HL-60 (cell line): ENCODE measurements at regions not wholly inside any gene's neighbourhood (a gene's known extent, or its start where the extent isn't known, plus 50 kb on each side); places are given as distances from the start of the nearest gene placed in this dataset.

ENCODE experiments used
- DNase-seq, 2 experiments: peaks; one replicate each; pipeline ENCODE4 v3.0.0-alpha.2; 2010 to 2020; ENCODE audit warnings: low read depth in 1 of 2, low spot score in 1 of 2
- H3K27ac ChIP-seq: fragments of 250-450 bp; sonication (Bioruptor Pico); replicated peaks from 2 replicates; pipeline ENCODE4 v1.5.1; 2020; ENCODE audit warnings: mild to moderate bottlenecking, moderate library complexity
- H3K27me3 ChIP-seq: fragments of 250-450 bp; sonication (Bioruptor Pico); 2 replicates; pipeline ENCODE4 v1.5.1; 2021; ENCODE audit warnings: mild to moderate bottlenecking, moderate library complexity; ENCODE audit not compliant: insufficient read depth, poor library complexity, severe bottlenecking
- H3K4me3 ChIP-seq: replicated peaks from 2 replicates; pipeline ENCODE4 v1.5.1; 2011; ENCODE audit warnings: mild to moderate bottlenecking, control low read depth, low read length; ENCODE audit not compliant: insufficient read depth
- GABPA ChIP-seq: IDR thresholded peaks from 2 replicates; pipeline ENCODE4 v1.6.1; 2012; ENCODE audit warnings: low read depth
- POLR2AphosphoS5 ChIP-seq: IDR thresholded peaks from 2 replicates; pipeline ENCODE4 v1.6.1; 2012; ENCODE audit warnings: low read depth
- REST ChIP-seq: IDR thresholded peaks from 2 replicates; pipeline ENCODE4 v1.6.1; 2012; ENCODE audit warnings: low read depth; ENCODE audit not compliant: insufficient replicate concordance
- SPI1 ChIP-seq: IDR thresholded peaks from 2 replicates; pipeline ENCODE4 v1.6.1; 2012; ENCODE audit warnings: low read depth, mild to moderate bottlenecking, borderline replicate concordance
- TF ChIP-seq, protein P1 (sequence below): IDR thresholded peaks from one replicate; pipeline ENCODE4 v1.5.1; 2011; ENCODE audit warnings: low read length, control low read depth, inconsistent platforms; ENCODE audit not compliant: insufficient read depth

DNA sequence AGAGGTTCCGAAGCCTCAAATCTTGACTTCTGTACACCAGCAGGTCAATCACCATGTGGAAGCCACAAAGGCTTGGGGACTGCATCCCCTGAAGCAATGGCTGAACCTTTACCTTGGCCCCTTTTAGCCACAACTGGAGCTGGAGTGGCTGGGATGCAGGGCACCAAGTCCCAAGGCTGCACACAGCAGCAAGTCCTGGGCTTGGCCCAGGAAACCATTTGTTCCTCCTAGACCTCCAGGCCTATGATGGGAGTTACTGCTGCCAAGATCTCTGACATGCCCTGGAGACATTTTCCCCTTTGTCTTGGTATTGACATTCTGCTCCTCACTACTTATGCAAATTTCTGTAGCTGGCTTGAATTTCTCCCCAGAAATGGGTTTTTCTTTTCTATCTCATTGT is 285.9 kb downstream of the ASXL3 start:
- H3K4me3 ChIP-seq: no peak overlapping the region
- H3K27me3 ChIP-seq: no peaks in the 10 kb centered on the region
- TF ChIP-seq GABPA (no peak), POLR2AphosphoS5 (no peak), SPI1 (no peak), REST (no peak)
- TF ChIP-seq, protein P1, sequence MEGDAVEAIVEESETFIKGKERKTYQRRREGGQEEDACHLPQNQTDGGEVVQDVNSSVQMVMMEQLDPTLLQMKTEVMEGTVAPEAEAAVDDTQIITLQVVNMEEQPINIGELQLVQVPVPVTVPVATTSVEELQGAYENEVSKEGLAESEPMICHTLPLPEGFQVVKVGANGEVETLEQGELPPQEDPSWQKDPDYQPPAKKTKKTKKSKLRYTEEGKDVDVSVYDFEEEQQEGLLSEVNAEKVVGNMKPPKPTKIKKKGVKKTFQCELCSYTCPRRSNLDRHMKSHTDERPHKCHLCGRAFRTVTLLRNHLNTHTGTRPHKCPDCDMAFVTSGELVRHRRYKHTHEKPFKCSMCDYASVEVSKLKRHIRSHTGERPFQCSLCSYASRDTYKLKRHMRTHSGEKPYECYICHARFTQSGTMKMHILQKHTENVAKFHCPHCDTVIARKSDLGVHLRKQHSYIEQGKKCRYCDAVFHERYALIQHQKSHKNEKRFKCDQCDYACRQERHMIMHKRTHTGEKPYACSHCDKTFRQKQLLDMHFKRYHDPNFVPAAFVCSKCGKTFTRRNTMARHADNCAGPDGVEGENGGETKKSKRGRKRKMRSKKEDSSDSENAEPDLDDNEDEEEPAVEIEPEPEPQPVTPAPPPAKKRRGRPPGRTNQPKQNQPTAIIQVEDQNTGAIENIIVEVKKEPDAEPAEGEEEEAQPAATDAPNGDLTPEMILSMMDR: no peak
- DNase-seq: no peak
- H3K27ac ChIP-seq: no peak overlapping the region

DNA sequence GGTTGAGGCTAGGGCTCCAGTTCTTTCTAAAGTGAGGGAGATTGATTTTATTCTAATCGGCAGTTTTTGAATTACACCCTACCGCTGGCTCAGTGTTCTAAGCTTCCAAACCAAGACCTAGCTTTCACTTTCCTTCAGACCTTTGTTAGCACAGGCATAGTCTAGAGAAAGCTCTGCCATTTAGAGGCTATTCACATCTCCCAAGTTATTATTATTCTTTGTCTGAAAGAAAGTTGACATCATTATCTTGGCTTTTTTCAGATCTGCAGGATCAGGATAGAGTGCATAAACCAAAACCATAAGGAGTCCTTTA is 276.8 kb downstream of the ASXL3 start:
- no peaks in the 10 kb centered on the region for H3K27me3 ChIP-seq
- TF ChIP-seq REST (no peak), POLR2AphosphoS5 (no peak), SPI1 (no peak), GABPA (no peak)
- TF ChIP-seq, protein P1: no peak
- H3K4me3 ChIP-seq: no peak overlapping the region
- DNase-seq: no peak
- no peak overlapping the region for H3K27ac ChIP-seq

GRCh38 chr18:33854086-33854826 is 276.2 kb downstream of the ASXL3 start:
- TF ChIP-seq SPI1: no peak
- no peak for TF ChIP-seq REST
- no peak for TF ChIP-seq GABPA
- TF ChIP-seq, protein P1: no peak
- no peak for TF ChIP-seq POLR2AphosphoS5
- no peaks in the 10 kb centered on the region for H3K27me3 ChIP-seq
- DNase-seq: no peak
- H3K4me3 ChIP-seq: no peak overlapping the region
- H3K27ac ChIP-seq: no peak overlapping the region
